ENCODE measurements at regions not wholly inside any gene's neighbourhood (a gene's known extent, or its start where the extent isn't known, plus 50 kb on each side); places are given as distances from the start of the nearest gene placed in this dataset.

- TF ChIP-seq CREB1 (IDR thresholded peaks at IDR 0.05; ENCODE audit: low read depth): no peak
- no peak for TF ChIP-seq TAF1 (IDR thresholded peaks at IDR 0.05; ENCODE audit: low read depth)
- TF ChIP-seq REST (IDR thresholded peaks at IDR 0.05; ENCODE audit: low read depth): no peak
- no peak for TF ChIP-seq RAD21 (IDR thresholded peaks at IDR 0.05; ENCODE audit: low read depth)
- no peak for TF ChIP-seq YY1 (IDR thresholded peaks at IDR 0.05; ENCODE audit: low read depth)
- no peak for TF ChIP-seq ZBTB7A (IDR thresholded peaks at IDR 0.05; ENCODE audit: low read depth)
These were observed 194.0 kb upstream of the PCDH17 start for GRCh38 chr13:57437587-57437986.
